GM12864 (cell line): ENCODE measurements at regions not wholly inside any gene's neighbourhood (a gene's known extent, or its start where the extent isn't known, plus 50 kb on each side); places are given as distances from the start of the nearest gene placed in this dataset.

Source experiments
- DNase-seq: peaks from one replicate; pipeline ENCODE4 v3.0.0-alpha.2; 2011; ENCODE audit warnings: low read depth
- H3K4me3 ChIP-seq: 2 replicates; pipeline ENCODE4 v1.5.1; 2011; ENCODE audit warnings: mild to moderate bottlenecking, low read depth, low read length, control low read depth
- CTCF ChIP-seq: IDR thresholded peaks from 2 replicates; pipeline ENCODE4 v1.5.1; 2011; ENCODE audit warnings: low read depth, mild to moderate bottlenecking, moderate library complexity, low read length, control low read depth, inconsistent platforms; ENCODE audit errors: missing control alignments

- no peak for TF ChIP-seq CTCF
- H3K4me3 ChIP-seq: no peak overlapping the region
- no peak for DNase-seq
These were observed 312.4 kb downstream of the DIRAS2 start for GRCh38 chr9:90330231-90330630.

DNA sequence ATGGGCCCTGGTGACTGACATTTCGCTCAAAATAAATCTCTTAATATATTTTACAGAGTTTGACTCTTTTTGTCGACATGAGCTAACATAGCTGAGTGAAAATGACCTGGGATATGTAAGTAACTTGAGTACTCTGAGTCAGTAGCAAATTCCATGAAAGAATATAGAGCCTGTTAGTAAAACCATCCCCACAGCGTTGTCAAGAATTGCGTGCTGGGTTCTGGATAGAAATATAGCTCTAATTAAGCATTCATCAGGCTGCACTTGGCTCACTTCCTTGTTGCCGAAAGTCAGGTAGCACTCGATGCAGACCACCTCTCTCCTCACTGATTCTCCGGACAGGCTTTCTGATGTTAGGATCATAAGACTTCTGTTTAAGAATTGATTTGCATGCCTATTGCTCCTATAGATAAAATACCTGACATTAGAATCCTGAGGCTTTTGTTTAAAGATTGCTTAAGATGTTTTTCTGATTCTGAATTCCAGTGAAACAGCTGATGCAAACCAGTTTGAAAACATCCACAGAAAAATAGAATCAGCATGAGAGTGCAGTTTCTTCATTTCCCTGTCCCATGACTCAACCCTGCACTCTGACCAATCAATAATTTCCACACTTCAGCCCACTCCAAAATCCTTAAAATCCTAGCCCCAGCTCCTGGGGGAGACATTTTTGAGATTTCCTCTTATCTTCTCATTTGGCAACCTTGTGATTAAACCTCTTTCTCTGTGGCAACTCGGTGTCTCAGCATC lies 310.6 kb downstream of the DIRAS2 start:
- no peak for TF ChIP-seq CTCF
- DNase-seq: no peak
- no peak overlapping the region for H3K4me3 ChIP-seq

DNA sequence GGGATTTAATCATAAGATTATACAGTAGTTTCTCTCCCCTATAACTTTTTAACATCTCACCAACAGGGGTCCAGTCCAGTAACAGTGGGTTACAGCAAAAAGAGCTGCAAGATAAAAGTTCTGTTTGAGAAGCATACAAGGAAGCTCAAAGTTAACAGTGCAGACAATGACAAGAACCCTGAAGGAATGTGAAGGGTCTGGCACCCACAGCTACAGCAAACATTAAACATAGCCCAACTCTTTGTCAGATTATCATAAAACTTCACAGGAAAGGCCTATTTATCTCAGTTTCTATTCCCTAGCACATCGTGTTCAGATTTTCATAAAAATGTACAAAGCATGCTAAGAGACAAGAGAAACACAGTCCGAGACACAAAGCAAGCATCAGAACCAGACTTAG lies 309.4 kb downstream of the DIRAS2 start:
- no peak for TF ChIP-seq CTCF
- no peak for DNase-seq
- H3K4me3 ChIP-seq: no peak overlapping the region

DNA sequence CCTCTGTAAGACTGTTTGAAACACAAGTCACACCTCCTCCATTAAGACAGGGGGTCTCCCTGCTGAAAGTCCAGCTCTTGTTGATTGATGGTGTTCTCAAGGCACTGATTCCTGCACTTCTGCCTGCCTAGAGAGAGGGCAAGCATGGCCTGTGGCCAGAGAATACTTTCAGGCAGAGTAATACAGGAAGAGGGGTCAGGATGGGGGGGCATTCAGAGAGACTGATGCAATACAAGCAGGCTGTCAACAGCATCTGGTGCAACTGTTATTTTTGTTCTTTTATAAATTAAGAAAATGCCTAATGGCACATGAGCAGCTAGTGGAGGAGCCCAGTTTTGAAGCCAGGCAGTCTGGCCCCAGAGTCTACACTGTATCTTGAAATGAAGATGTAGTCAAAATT lies 302.2 kb downstream of the DIRAS2 start:
- no peak for TF ChIP-seq CTCF
- no peak overlapping the region for H3K4me3 ChIP-seq
- DNase-seq: no peak

DNA sequence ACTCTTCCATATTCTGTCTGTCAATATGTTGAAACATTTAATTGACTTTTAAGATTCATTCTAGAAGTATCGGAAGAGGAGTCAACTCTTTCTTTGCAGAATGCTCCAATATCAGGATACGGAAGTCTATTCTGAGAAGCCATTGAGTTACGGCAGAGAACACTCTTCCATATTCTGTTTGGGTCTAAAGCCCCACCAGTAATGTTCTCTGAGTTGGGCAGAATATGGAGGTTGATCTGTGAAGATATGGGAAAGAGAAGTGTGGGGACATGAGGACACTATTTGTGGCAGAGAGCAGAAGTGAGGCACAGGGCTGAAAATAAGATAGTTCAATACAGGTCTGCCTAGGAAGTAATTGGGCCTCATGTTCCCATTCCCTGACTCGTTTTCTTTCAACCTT lies 300.0 kb downstream of the DIRAS2 start:
- no peak overlapping the region for H3K4me3 ChIP-seq
- DNase-seq: no peak
- TF ChIP-seq CTCF: no peak

- DNase-seq: no peak
- TF ChIP-seq CTCF: no peak
- H3K4me3 ChIP-seq: no peak overlapping the region
These were observed 299.3 kb downstream of the DIRAS2 start for GRCh38 chr9:90343366-90343765.

DNA sequence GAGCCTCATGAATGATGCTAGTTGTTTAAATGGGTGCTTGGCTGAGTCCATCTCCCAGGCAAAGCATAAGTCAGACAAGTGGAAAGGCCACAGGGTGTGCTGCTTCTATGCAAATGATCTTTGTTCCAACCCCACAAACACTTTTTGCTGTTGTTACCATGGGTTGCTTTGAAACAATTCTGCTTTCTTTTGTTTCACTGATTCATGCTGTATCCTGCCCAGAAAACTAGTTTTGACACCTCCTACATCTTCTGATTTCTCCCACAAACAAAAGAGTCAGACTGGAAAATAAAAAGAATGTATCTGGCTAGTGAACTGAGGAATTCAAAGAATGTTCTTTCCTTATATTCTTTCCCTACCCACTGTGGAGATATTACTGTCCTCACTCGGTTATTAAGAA lies 298.6 kb downstream of the DIRAS2 start:
- H3K4me3 ChIP-seq: no peak overlapping the region
- TF ChIP-seq CTCF: no peak
- no peak for DNase-seq
